Fibroblast of lung (primary cell): ENCODE measurements at regions not wholly inside any gene's neighbourhood (a gene's known extent, or its start where the extent isn't known, plus 50 kb on each side); places are given as distances from the start of the nearest gene placed in this dataset.

ENCODE experiments used
- CTCF ChIP-seq, 2 donors: IDR thresholded peaks in 1 of 2; conservative IDR thresholded peaks in 1 of 2; 1 replicate in 1 of 2; 2 replicates in 1 of 2; pipeline ENCODE4 v1.5.1; 2011 to 2012; ENCODE audit warnings: low read length in 2 of 2, control low read depth in 1 of 2, inconsistent platforms in 1 of 2, low read depth in 1 of 2, mild to moderate bottlenecking in 1 of 2
- EZH2 ChIP-seq: IDR thresholded peaks from 2 replicates; pipeline ENCODE4 v1.5.1; 2012; ENCODE audit warnings: low read length, control low read depth, mild to moderate bottlenecking; ENCODE audit errors: missing control alignments

- TF ChIP-seq CTCF (conservative IDR thresholded peaks at IDR 0.05 in 1 of 2, IDR thresholded peaks at IDR 0.05 in 1 of 2; ENCODE audit: low read depth in 1 of 2, low read length in 2 of 2) = no peak
- no peak for TF ChIP-seq EZH2
These were observed 130.1 kb upstream of the NEDD9 start for GRCh38 chr6:11362564-11362963.
